Memory B cell (primary cell): ENCODE measurements at regions not wholly inside any gene's neighbourhood (a gene's known extent, or its start where the extent isn't known, plus 50 kb on each side); places are given as distances from the start of the nearest gene placed in this dataset.

Source experiments
- ATAC-seq: fragments of 150-1000 bp; cut with Tn5 transposase; 2 replicates; pipeline ENCODE4 v1.10.0; 2021; ENCODE audit warnings: low read depth, mild to moderate bottlenecking, moderate library complexity
- DNase-seq, 2 donors: peaks; one replicate each; pipeline ENCODE4 v3.0.0; 2022; ENCODE audit warnings: low spot score in 2 of 2
- H3K27ac Mint-ChIP-seq: one replicate; pipeline ENCODE4 v1.8.0; 2022; ENCODE audit warnings: mild to moderate bottlenecking, moderate library complexity, mixed read lengths
- H3K27me3 Mint-ChIP-seq: one replicate; pipeline ENCODE4 v1.8.0; 2022; ENCODE audit warnings: mixed read lengths
- H3K36me3 Mint-ChIP-seq: one replicate; pipeline ENCODE4 v1.8.0; 2022; ENCODE audit warnings: mild to moderate bottlenecking, mixed read lengths
- H3K4me1 Mint-ChIP-seq: one replicate; pipeline ENCODE4 v1.8.0; 2022; ENCODE audit warnings: mixed read lengths
- H3K4me3 Mint-ChIP-seq: one replicate; pipeline ENCODE4 v1.8.0; 2022; ENCODE audit warnings: mild to moderate bottlenecking, moderate library complexity, mixed read lengths
- H3K9me3 Mint-ChIP-seq: one replicate; pipeline ENCODE4 v1.8.0; 2022; ENCODE audit warnings: mixed read lengths

DNA sequence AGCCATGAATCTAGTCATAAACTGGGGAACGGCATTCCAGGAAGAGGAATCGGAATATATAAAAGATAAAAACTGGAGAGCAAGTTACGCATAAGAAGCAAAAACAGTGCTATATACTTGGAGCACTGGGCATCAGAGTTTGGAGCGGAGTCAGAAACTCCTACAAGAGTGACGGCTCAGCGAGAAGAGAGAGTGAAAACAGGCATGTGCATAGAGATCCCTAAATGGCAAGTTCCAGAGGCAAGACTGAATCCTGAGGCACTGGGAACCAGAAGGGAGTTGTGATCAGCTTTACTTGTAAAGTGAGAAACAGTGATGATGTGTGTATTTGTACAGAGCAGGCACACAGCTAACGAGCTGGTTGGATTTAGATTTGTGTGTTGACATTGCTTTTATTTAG is 514.4 kb upstream of the TNC start:
- H3K9me3 Mint-ChIP-seq: no peaks in the 10 kb centered on the region
- H3K27me3 Mint-ChIP-seq: peaks cover 2% of the 10 kb centered on the region
- no peaks in the 10 kb centered on the region for H3K4me1 Mint-ChIP-seq
- no peak overlapping the region for H3K4me3 Mint-ChIP-seq
- no peaks in the 10 kb centered on the region for H3K36me3 Mint-ChIP-seq
- no peak for ATAC-seq
- no peak overlapping the region for H3K27ac Mint-ChIP-seq
- DNase-seq: no peak

GRCh38 chr9:115633104-115633503 is 515.1 kb upstream of the TNC start:
- no peak overlapping the region for H3K27ac Mint-ChIP-seq

DNA sequence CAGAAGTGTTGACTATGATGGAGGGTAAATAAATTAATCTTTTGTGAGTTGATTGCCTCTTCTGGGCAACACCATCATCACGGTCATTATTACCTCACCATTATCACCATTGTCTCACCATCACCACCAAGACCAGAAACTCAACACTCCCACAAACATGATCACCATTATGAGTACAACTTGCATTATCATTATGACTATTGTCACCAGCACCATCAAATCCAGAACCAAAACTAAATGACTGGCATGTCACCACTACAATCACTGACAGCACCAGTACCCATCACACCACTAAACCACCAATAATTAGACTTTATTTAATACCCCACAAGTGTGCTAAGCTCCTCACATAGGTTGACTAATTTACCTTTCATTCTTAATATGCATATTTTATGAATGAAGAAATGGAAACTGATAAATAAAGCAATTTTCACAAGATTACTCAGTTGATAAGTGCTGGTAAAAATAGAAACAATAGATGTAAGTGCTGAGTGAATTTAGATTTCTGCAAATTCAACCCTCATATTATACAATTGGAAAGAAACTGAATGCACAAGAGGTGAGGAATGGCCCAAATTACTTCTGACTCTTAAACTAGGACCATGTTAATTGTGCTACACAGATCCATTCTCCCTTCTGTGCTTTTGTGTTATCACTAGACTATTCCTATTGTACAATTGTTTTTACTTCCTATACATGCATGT is 517.8 kb upstream of the PAPPA start:
- DNase-seq: no peak
- Mint-ChIP-seq H3K9me3 (no peaks in the 10 kb centered on the region), H3K27ac (no peak overlapping the region), H3K27me3 (peaks cover 2% of the 10 kb centered on the region), H3K4me3 (no peak overlapping the region), H3K36me3 (no peaks in the 10 kb centered on the region), H3K4me1 (no peaks in the 10 kb centered on the region)
- ATAC-seq: no peak

More at GRCh38 chr9:115633104-115633503, 515.1 kb upstream of the TNC start:
- Mint-ChIP-seq H3K4me3 (no peak overlapping the region), H3K27me3 (peaks cover 2% of the 10 kb centered on the region), H3K4me1 (no peaks in the 10 kb centered on the region), H3K36me3 (no peaks in the 10 kb centered on the region), H3K9me3 (no peaks in the 10 kb centered on the region)
- DNase-seq: no peak
- no peak for ATAC-seq

DNA sequence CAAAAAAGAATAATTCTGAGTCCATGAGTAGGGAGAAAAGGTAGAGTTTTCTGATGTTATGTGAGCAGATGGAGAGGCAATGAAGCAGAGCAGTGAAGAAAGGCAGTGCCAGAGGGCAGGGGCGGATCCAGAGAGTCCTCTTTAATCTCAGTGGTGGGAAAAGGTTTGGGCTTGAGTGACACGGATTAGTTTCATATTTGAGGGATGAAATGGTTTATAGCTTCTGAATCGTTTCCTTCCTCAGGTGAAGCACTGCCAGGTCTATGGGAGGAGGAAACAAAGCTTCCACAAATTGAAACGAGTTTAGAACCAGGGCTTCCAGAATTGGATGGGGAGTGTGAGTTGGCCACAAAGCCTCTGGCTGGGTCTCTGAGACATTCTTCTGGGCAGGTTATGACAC is 517.0 kb upstream of the PAPPA start:
- H3K4me3 Mint-ChIP-seq: no peak overlapping the region
- no peaks in the 10 kb centered on the region for H3K9me3 Mint-ChIP-seq
- no peak for DNase-seq
- no peak overlapping the region for H3K27ac Mint-ChIP-seq
- no peak for ATAC-seq
- H3K4me1 Mint-ChIP-seq: no peaks in the 10 kb centered on the region
- H3K36me3 Mint-ChIP-seq: no peaks in the 10 kb centered on the region
- peaks cover 3% of the 10 kb centered on the region for H3K27me3 Mint-ChIP-seq

- peaks cover 3% of the 10 kb centered on the region for H3K27me3 Mint-ChIP-seq
- no peaks in the 10 kb centered on the region for H3K4me1 Mint-ChIP-seq
- H3K36me3 Mint-ChIP-seq: no peaks in the 10 kb centered on the region
- no peak for DNase-seq
- ATAC-seq: no peak
- H3K9me3 Mint-ChIP-seq: no peaks in the 10 kb centered on the region
- H3K27ac Mint-ChIP-seq: no peak overlapping the region
- no peak overlapping the region for H3K4me3 Mint-ChIP-seq
Measured at GRCh38 chr9:115637661-115638060, 515.9 kb upstream of the PAPPA start.

- Mint-ChIP-seq H3K4me1 (no peaks in the 10 kb centered on the region), H3K36me3 (no peaks in the 10 kb centered on the region), H3K9me3 (no peaks in the 10 kb centered on the region), H3K4me3 (no peak overlapping the region), H3K27me3 (peaks cover 2% of the 10 kb centered on the region), H3K27ac (no peak overlapping the region)
- ATAC-seq (no peak), DNase-seq (no peak)
Measured at GRCh38 chr9:115640887-115641286, 512.7 kb upstream of the PAPPA start.

GRCh38 chr9:115642285-115642684 is 511.3 kb upstream of the PAPPA start:
- Mint-ChIP-seq H3K27ac (no peak overlapping the region), H3K4me1 (no peaks in the 10 kb centered on the region), H3K27me3 (peaks cover 3% of the 10 kb centered on the region), H3K4me3 (no peak overlapping the region), H3K36me3 (no peaks in the 10 kb centered on the region), H3K9me3 (no peaks in the 10 kb centered on the region)
- ATAC-seq (no peak), DNase-seq (no peak)

GRCh38 chr9:115643948-115644727 is 509.5 kb upstream of the PAPPA start:
- no peak overlapping the region for H3K27ac Mint-ChIP-seq
- no peaks in the 10 kb centered on the region for H3K4me1 Mint-ChIP-seq
- H3K4me3 Mint-ChIP-seq: no peak overlapping the region
- H3K9me3 Mint-ChIP-seq: no peaks in the 10 kb centered on the region
- DNase-seq (no peak), ATAC-seq (no peak)
- peaks cover 4% of the 10 kb centered on the region for H3K27me3 Mint-ChIP-seq
- no peaks in the 10 kb centered on the region for H3K36me3 Mint-ChIP-seq

- H3K27me3 Mint-ChIP-seq: peaks cover 3% of the 10 kb centered on the region
- ATAC-seq (no peak), DNase-seq (no peak)
- H3K36me3 Mint-ChIP-seq: no peaks in the 10 kb centered on the region
- no peak overlapping the region for H3K4me3 Mint-ChIP-seq
- H3K27ac Mint-ChIP-seq: no peak overlapping the region
- H3K4me1 Mint-ChIP-seq: no peaks in the 10 kb centered on the region
- no peaks in the 10 kb centered on the region for H3K9me3 Mint-ChIP-seq
Measured at GRCh38 chr9:115649991-115650472, 503.6 kb upstream of the PAPPA start.

- Mint-ChIP-seq H3K36me3 (no peaks in the 10 kb centered on the region), H3K4me3 (no peak overlapping the region), H3K4me1 (no peaks in the 10 kb centered on the region), H3K27me3 (peaks cover 3% of the 10 kb centered on the region), H3K9me3 (no peaks in the 10 kb centered on the region), H3K27ac (no peak overlapping the region)
- DNase-seq: no peak
- ATAC-seq: no peak
Measured at GRCh38 chr9:115650768-115651167, 502.8 kb upstream of the PAPPA start.

GRCh38 chr9:115651461-115651860 is 502.1 kb upstream of the PAPPA start:
- no peaks in the 10 kb centered on the region for H3K4me1 Mint-ChIP-seq
- H3K27me3 Mint-ChIP-seq: peaks cover 3% of the 10 kb centered on the region
- ATAC-seq (no peak), DNase-seq (no peak)
- no peaks in the 10 kb centered on the region for H3K9me3 Mint-ChIP-seq
- no peak overlapping the region for H3K27ac Mint-ChIP-seq
- no peaks in the 10 kb centered on the region for H3K36me3 Mint-ChIP-seq
- H3K4me3 Mint-ChIP-seq: no peak overlapping the region

DNA sequence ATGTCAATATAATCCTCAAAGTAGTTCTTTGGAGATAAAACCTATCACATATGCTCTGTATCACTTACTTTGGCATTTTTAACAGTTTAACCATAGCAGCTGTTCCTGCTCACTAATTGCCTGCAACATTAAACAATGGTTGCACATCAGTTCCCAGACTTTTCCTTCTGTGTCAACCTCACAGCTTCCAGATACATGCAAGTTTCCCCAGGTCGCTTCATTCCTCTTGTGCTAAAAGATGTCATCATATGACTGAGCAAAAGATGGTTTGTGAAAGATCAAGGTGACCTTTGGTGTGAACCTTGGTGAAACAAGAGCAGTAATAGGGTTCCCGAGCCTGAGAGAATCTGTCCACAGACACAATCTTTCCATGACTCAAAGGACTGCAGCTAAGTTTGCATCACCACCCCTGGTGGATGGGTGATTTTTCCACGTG is 500.4 kb upstream of the PAPPA start:
- no peak for DNase-seq
- no peak for ATAC-seq
- H3K9me3 Mint-ChIP-seq: no peaks in the 10 kb centered on the region
- H3K27ac Mint-ChIP-seq: no peak overlapping the region
- H3K4me3 Mint-ChIP-seq: no peak overlapping the region
- H3K27me3 Mint-ChIP-seq: peaks cover 1% of the 10 kb centered on the region
- no peaks in the 10 kb centered on the region for H3K4me1 Mint-ChIP-seq
- no peaks in the 10 kb centered on the region for H3K36me3 Mint-ChIP-seq

- no peaks in the 10 kb centered on the region for H3K36me3 Mint-ChIP-seq
- H3K4me3 Mint-ChIP-seq: no peak overlapping the region
- no peak for DNase-seq
- H3K27ac Mint-ChIP-seq: no peak overlapping the region
- H3K4me1 Mint-ChIP-seq: no peaks in the 10 kb centered on the region
- peaks cover 2% of the 10 kb centered on the region for H3K27me3 Mint-ChIP-seq
- ATAC-seq: no peak
- no peaks in the 10 kb centered on the region for H3K9me3 Mint-ChIP-seq
Measured at GRCh38 chr9:115657695-115658094, 495.9 kb upstream of the PAPPA start.

DNA sequence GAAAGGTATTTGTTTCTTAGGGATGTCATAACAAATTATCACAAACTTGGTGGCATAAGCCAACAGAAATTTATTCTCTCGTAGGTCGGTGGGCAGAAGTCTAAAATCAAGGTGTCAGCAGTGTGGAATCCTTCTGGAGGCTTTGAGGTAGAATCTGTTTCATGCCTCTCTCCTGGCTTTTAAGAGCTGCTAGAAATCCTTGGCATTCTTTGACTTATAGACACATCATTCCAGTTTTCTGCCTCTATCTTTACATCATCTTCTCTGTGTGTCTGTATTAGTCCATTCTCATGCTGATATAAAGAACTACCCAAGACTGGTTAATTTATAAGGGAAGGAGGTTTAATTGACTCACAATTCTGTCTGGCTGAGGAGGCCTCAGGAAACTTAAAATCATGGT is 488.1 kb upstream of the PAPPA start:
- no peak for DNase-seq
- Mint-ChIP-seq H3K36me3 (no peaks in the 10 kb centered on the region), H3K9me3 (peaks cover 2% of the 10 kb centered on the region)

More for the DNA sequence above, 488.1 kb upstream of the PAPPA start:
- H3K27ac Mint-ChIP-seq: no peak overlapping the region
- peaks cover 2% of the 10 kb centered on the region for H3K27me3 Mint-ChIP-seq
- ATAC-seq: no peak
- no peak overlapping the region for H3K4me3 Mint-ChIP-seq
- no peaks in the 10 kb centered on the region for H3K4me1 Mint-ChIP-seq
